Upper lobe of right lung (tissue), 1 donor: ENCODE measurements at regions not wholly inside any gene's neighbourhood (a gene's known extent, or its start where the extent isn't known, plus 50 kb on each side); places are given as distances from the start of the nearest gene placed in this dataset.

Experiments
- ATAC-seq: fragments of 200-7000 bp; cut with Tn5 transposase; one replicate; pipeline ENCODE4 v1.9.1; 2020; ENCODE audit warnings: mild to moderate bottlenecking, moderate library complexity
- DNase-seq: peaks from one replicate; pipeline ENCODE4 v3.0.0-alpha.2; 2020
- H3K27ac ChIP-seq: fragments of 200-600 bp; one replicate; pipeline ENCODE4 v1.8.0; 2022
- H3K27me3 ChIP-seq: fragments of 200-600 bp; one replicate; pipeline ENCODE4 v1.8.0; 2022; ENCODE audit warnings: mild to moderate bottlenecking
- H3K36me3 ChIP-seq: fragments of 200-600 bp; one replicate; pipeline ENCODE4 v1.8.0; 2022
- H3K4me1 ChIP-seq: fragments of 200-600 bp; one replicate; pipeline ENCODE4 v1.8.0; 2022
- H3K4me3 ChIP-seq: fragments of 200-600 bp; one replicate; pipeline ENCODE4 v1.8.0; 2022; ENCODE audit warnings: mild to moderate bottlenecking
- H3K9me3 ChIP-seq: fragments of 200-600 bp; one replicate; pipeline ENCODE4 v1.8.0; 2022
- CTCF ChIP-seq: fragments of 200-600 bp; IDR thresholded peaks from one replicate; pipeline ENCODE4 v1.8.0; 2022; ENCODE audit warnings: antibody characterized with exemption
- intact Hi-C: fragments of 100-400 bp; cut with DNase I; formaldehyde crosslinking; loops from one replicate; pipeline ENCODE4 v1.11.0; 2022
- donor health status: DM: no; HTN: yes; CAD: no; lungs with severe emphysema.

GRCh38 chr3:144296808-144297207, 325.2 kb downstream of the DIPK2A start:
- DNase-seq (no peak), ATAC-seq (no peak)
- intact Hi-C loops, result no loop called here
- H3K9me3 ChIP-seq, result no peaks in the 10 kb centered on the region
- H3K4me1 ChIP-seq, result no peaks in the 10 kb centered on the region
- H3K4me3 ChIP-seq, result no peak overlapping the region
- H3K27me3 ChIP-seq, result no peaks in the 10 kb centered on the region
- no peaks in the 10 kb centered on the region for H3K36me3 ChIP-seq
- H3K27ac ChIP-seq, result no peak overlapping the region
- TF ChIP-seq CTCF, result no peak

GRCh38 chr3:144301863-144302262, 330.2 kb downstream of the DIPK2A start:
- Histone ChIP-seq H3K4me1 (no peaks in the 10 kb centered on the region), H3K4me3 (no peak overlapping the region), H3K9me3 (no peaks in the 10 kb centered on the region), H3K27me3 (no peaks in the 10 kb centered on the region), H3K27ac (no peak overlapping the region), H3K36me3 (no peaks in the 10 kb centered on the region)
- TF ChIP-seq CTCF, result no peak
- ATAC-seq (no peak), DNase-seq (no peak)
- intact Hi-C loops, result no loop called here

- intact Hi-C loops, result no loop called here
- ATAC-seq (no peak), DNase-seq (no peak)
Observed at GRCh38 chr3:144307951-144308350, 336.3 kb downstream of the DIPK2A start.

GRCh38 chr3:144308396-144308795, 336.8 kb downstream of the DIPK2A start:
- ATAC-seq (no peak), DNase-seq (no peak)
- Histone ChIP-seq H3K27me3 (no peaks in the 10 kb centered on the region), H3K4me3 (no peak overlapping the region), H3K27ac (no peak overlapping the region), H3K9me3 (peaks cover 5% of the 10 kb centered on the region), H3K36me3 (no peaks in the 10 kb centered on the region), H3K4me1 (no peaks in the 10 kb centered on the region)
- no peak for TF ChIP-seq CTCF
- intact Hi-C loops, result no loop called here

More at GRCh38 chr3:144307951-144308350, 336.3 kb downstream of the DIPK2A start:
- Histone ChIP-seq H3K27me3 (no peaks in the 10 kb centered on the region), H3K36me3 (no peaks in the 10 kb centered on the region), H3K4me1 (no peaks in the 10 kb centered on the region), H3K9me3 (peaks cover 5% of the 10 kb centered on the region), H3K27ac (no peak overlapping the region), H3K4me3 (no peak overlapping the region)
- no peak for TF ChIP-seq CTCF

- Histone ChIP-seq H3K27me3 (no peaks in the 10 kb centered on the region), H3K27ac (no peak overlapping the region), H3K9me3 (peaks cover 5% of the 10 kb centered on the region), H3K4me3 (no peak overlapping the region), H3K36me3 (no peaks in the 10 kb centered on the region), H3K4me1 (no peaks in the 10 kb centered on the region)
- DNase-seq (no peak), ATAC-seq (no peak)
- intact Hi-C loops, result no loop called here
- no peak for TF ChIP-seq CTCF
Observed at GRCh38 chr3:144312702-144313101, 341.1 kb downstream of the DIPK2A start.

DNA sequence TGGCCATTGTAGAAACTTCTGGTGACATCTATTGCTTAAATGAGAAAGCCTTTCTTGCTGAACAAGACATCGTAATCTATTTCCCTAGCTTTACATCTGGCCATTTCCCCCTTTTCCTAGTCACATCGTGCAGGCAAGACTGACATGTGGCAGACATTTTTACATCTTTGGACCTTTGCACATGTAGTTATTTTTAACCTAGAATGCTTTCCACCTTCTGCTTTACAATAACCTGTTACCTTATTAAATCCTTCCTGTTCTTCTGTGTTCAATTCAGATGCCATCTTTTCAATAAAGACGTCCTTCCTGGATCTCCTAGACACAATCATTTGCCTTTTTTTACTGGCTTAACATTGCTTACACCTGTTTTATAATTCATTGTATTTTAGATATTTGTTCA, 343.3 kb downstream of the DIPK2A start:
- intact Hi-C loops, result no loop called here
- no peak for TF ChIP-seq CTCF
- no peak for ATAC-seq
- no peaks in the 10 kb centered on the region for H3K27me3 ChIP-seq
- no peak overlapping the region for H3K4me3 ChIP-seq
- H3K4me1 ChIP-seq, result no peaks in the 10 kb centered on the region
- no peak overlapping the region for H3K27ac ChIP-seq
- no peak for DNase-seq
- no peaks in the 10 kb centered on the region for H3K36me3 ChIP-seq
- H3K9me3 ChIP-seq, result peaks cover 5% of the 10 kb centered on the region
